ENCODE measurements at regions not wholly inside any gene's neighbourhood (a gene's known extent, or its start where the extent isn't known, plus 50 kb on each side); places are given as distances from the start of the nearest gene placed in this dataset.

GRCh38 chr16:60582528-60582927 is 1453.7 kb downstream of the CDH8 start:
- TF ChIP-seq CTCF (IDR thresholded peaks at IDR 0.05) (no peak), EP300 (IDR thresholded peaks at IDR 0.05; ENCODE audit: low read depth) (no peak), POLR2A (IDR thresholded peaks at IDR 0.05) (no peak), POLR2AphosphoS5 (IDR thresholded peaks at IDR 0.05) (no peak)
- no peaks in the 10 kb centered on the region for H3K27me3 ChIP-seq
- no peaks in the 10 kb centered on the region for H3K36me3 ChIP-seq
- intact Hi-C loops (cut with DNase I; ENCODE audit: low total_unique reads) (no loop called here), in situ Hi-C loops (cut with MboI; ENCODE audit: low pct_ligation_motif_present in 1 of 4, low pct_unique_long_range_greater_than_20kb in 1 of 4, low sequenced_read_pairs in 3 of 4) (no loop called here)
- no peaks in the 10 kb centered on the region for H3K4me1 ChIP-seq
- no peak overlapping the region for H3K4me3 ChIP-seq
- no peaks in the 10 kb centered on the region for H3K9me3 ChIP-seq
- no peak overlapping the region for H3K27ac ChIP-seq
- WGBS, 2 donors (ENCODE audit: low coverage in 1 of 2): 65 to 77% methylated on average over 4 of the region's 4 CpGs
- no peak for DNase-seq

DNA sequence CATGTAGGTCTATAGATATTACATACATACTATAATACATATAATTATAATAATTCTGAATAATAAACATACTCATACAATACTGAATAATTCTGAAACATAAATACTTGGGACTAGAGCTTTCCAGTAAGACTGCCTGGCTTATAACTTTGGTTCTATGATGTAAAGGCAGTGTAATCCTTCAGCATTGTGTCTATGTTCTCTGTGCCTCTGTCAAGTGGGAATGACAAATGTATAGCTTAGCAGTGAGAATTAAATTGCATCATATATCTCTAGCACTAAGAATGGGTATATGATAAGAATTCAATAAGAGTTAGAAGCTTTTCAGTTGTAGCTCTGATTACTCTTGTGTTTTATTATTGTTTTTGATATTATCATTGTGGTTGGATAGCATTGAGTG is 1469.3 kb downstream of the CDH8 start:
- H3K27ac ChIP-seq: no peak overlapping the region
- no peaks in the 10 kb centered on the region for H3K27me3 ChIP-seq
- H3K9me3 ChIP-seq: peaks cover 0 to 8% of the 10 kb centered on the region in 2 donors
- no peaks in the 10 kb centered on the region for H3K4me1 ChIP-seq
- H3K36me3 ChIP-seq: no peaks in the 10 kb centered on the region
- DNase-seq: no peak
- intact Hi-C loops (cut with DNase I; ENCODE audit: low total_unique reads) (no loop called here), in situ Hi-C loops (cut with MboI; ENCODE audit: low pct_ligation_motif_present in 1 of 4, low pct_unique_long_range_greater_than_20kb in 1 of 4, low sequenced_read_pairs in 3 of 4) (no loop called here)
- no peak for TF ChIP-seq EP300 (IDR thresholded peaks at IDR 0.05; ENCODE audit: low read depth)
- no peak overlapping the region for H3K4me3 ChIP-seq

DNA sequence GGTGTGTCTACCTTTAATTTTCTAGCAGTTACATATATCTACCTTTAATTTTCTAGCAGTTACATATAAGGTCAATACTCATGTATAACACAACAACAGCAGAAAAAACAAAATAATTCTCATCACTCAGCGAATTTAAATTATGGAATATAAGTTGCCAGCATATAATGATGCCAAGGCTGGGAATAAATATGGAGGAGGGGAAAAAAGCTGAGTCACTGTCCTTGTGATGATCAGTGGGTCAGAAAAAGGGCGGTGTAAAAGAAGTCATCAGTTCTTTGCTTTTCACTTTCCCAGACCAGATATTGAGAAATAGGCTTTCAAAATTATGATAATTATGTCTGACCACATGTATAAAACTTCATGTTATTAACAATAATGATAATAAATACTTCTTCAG is 1471.7 kb downstream of the CDH8 start:
- DNase-seq: no peak
- Histone ChIP-seq H3K36me3 (no peaks in the 10 kb centered on the region), H3K9me3 (peaks cover 0 to 8% of the 10 kb centered on the region in 2 donors), H3K4me1 (no peaks in the 10 kb centered on the region), H3K27me3 (no peaks in the 10 kb centered on the region), H3K27ac (no peak overlapping the region), H3K4me3 (no peak overlapping the region)
- 68 to 80% methylated on average over 2 of the region's 2 CpGs for WGBS, 2 donors (ENCODE audit: low coverage in 1 of 2)
- in situ Hi-C loops (cut with MboI; ENCODE audit: low pct_ligation_motif_present in 1 of 4, low pct_unique_long_range_greater_than_20kb in 1 of 4, low sequenced_read_pairs in 3 of 4): no loop called here
- TF ChIP-seq EP300 (IDR thresholded peaks at IDR 0.05; ENCODE audit: low read depth) (no peak), POLR2A (IDR thresholded peaks at IDR 0.05) (no peak), CTCF (IDR thresholded peaks at IDR 0.05) (no peak), POLR2AphosphoS5 (IDR thresholded peaks at IDR 0.05) (no peak)
- intact Hi-C loops (cut with DNase I; ENCODE audit: low total_unique reads): no loop called here

DNA sequence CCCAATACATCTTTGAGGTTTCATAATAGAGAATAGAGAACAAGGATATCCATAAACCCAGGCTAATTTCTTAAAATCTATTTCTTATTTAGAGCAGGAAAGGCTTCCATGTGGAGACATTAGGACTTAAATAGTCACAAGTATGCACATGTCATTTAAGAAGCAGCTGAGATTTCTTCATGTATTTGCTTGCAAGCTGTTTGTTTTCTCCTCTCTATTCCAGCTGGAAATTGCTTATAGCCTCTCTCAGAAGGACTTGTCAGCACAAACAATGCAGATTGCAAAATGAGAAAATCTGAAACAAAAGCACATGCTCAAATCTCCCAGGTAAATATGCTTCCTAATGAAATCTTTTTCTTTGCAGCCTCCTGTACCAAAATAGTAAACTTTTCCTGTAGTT is 1473.1 kb downstream of the CDH8 start:
- H3K36me3 ChIP-seq: no peaks in the 10 kb centered on the region

More for the DNA sequence above, 1473.1 kb downstream of the CDH8 start:
- Histone ChIP-seq H3K27me3 (no peaks in the 10 kb centered on the region), H3K9me3 (no peaks in the 10 kb centered on the region), H3K4me1 (no peaks in the 10 kb centered on the region), H3K27ac (no peak overlapping the region), H3K4me3 (no peak overlapping the region)
- intact Hi-C loops (cut with DNase I; ENCODE audit: low total_unique reads) (no loop called here), in situ Hi-C loops (cut with MboI; ENCODE audit: low pct_ligation_motif_present in 1 of 4, low pct_unique_long_range_greater_than_20kb in 1 of 4, low sequenced_read_pairs in 3 of 4) (no loop called here)
- DNase-seq: no peak
- TF ChIP-seq POLR2AphosphoS5 (IDR thresholded peaks at IDR 0.05): no peak
- TF ChIP-seq EP300 (IDR thresholded peaks at IDR 0.05; ENCODE audit: low read depth): no peak
- no peak for TF ChIP-seq CTCF (IDR thresholded peaks at IDR 0.05)
- TF ChIP-seq POLR2A (IDR thresholded peaks at IDR 0.05): no peak
